WERI-Rb-1 (cell line): ENCODE measurements at regions not wholly inside any gene's neighbourhood (a gene's known extent, or its start where the extent isn't known, plus 50 kb on each side); places are given as distances from the start of the nearest gene placed in this dataset.

Experiments
- DNase-seq: peaks from one replicate; pipeline ENCODE4 v3.0.0-alpha.2; 2020
- H3K27ac ChIP-seq: fragments of 250-450 bp; sonication (Bioruptor Pico); 2 replicates; pipeline ENCODE4 v1.5.1; 2020; ENCODE audit warnings: mild to moderate bottlenecking, moderate library complexity
- H3K27me3 ChIP-seq: fragments of 250-450 bp; sonication (Bioruptor Pico); 2 replicates; pipeline ENCODE4 v1.5.1; 2021; ENCODE audit warnings: mild to moderate bottlenecking, low read depth, moderate library complexity; ENCODE audit not compliant: insufficient read depth, severe bottlenecking
- H3K36me3 ChIP-seq: fragments of 250-450 bp; sonication (Bioruptor Pico); 2 replicates; pipeline ENCODE4 v1.5.1; 2020; ENCODE audit warnings: mild to moderate bottlenecking, moderate library complexity
- H3K4me3 ChIP-seq: 2 replicates; pipeline ENCODE4 v1.5.1; 2011; ENCODE audit warnings: low read depth, mild to moderate bottlenecking, control low read depth, low read length
- H3K9me3 ChIP-seq: fragments of 250-450 bp; sonication (Bioruptor Pico); 2 replicates; pipeline ENCODE4 v1.5.1; 2021; ENCODE audit warnings: mild to moderate bottlenecking, moderate library complexity; ENCODE audit not compliant: severe bottlenecking
- CTCF ChIP-seq: IDR thresholded peaks from 2 replicates; pipeline ENCODE4 v1.5.1; 2011; ENCODE audit warnings: low read depth, mild to moderate bottlenecking, control low read depth, inconsistent platforms, low read length

DNA sequence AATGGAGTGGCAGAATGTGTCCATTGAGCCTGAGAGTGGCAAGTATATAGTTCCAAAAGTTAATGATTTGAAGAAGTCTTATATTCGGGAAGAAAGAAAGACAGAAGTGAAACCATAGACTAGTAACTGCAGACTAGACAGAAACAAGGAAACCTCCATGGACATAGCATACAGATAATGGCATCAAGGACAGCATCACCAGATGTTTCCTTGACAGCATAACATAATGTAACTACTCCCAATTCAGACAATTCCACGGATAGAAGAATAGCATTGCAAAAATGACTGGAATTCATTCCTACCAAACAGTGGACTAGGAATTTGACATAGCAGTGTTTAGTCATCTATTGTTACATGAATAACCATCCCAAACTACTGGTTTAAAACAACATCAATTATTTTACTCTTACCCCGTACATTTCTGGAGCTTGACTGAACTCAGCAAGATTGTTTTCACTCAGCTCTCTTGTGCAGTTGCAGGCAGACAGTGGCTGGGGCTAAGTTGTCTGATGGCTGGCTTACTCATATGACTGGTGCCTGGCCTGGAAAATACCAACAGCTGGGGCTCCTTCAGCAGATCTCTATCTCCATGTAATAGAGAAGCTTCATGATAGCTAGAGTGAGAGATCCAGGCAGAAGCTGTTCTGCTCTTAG is 109.7 kb upstream of the GADL1 start:
- no peak for TF ChIP-seq CTCF
- Histone ChIP-seq H3K4me3 (no peak overlapping the region), H3K27ac (no peak overlapping the region), H3K9me3 (no peaks in the 10 kb centered on the region), H3K36me3 (no peaks in the 10 kb centered on the region), H3K27me3 (no peaks in the 10 kb centered on the region)
- DNase-seq, result no peak

DNA sequence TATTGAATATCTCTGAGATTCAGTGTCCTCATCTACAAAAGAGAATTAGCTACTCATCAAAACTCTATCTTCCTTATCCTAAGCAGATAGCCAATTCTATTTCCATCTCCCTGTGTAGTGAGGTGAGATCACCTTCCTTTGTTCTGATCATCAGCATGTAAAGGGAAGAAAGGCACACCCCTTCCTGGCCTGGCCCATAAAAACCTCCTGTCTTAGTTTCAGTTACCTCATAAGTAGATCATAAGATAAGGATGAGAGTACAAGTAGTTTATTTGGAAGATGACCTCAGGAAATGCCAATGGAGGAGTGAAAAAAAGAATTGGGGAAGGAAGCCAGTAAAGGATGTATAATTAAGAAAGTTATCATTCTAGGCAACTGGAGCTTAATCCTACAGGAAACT is 114.5 kb upstream of the GADL1 start:
- H3K27me3 ChIP-seq, result no peaks in the 10 kb centered on the region
- no peak for TF ChIP-seq CTCF

GRCh38 chr3:31009881-31010280 is 115.4 kb upstream of the GADL1 start:
- Histone ChIP-seq H3K27ac (no peak overlapping the region), H3K27me3 (no peaks in the 10 kb centered on the region), H3K36me3 (no peaks in the 10 kb centered on the region), H3K4me3 (no peak overlapping the region), H3K9me3 (no peaks in the 10 kb centered on the region)
- DNase-seq, result no peak
- no peak for TF ChIP-seq CTCF

More for the DNA sequence above, 114.5 kb upstream of the GADL1 start:
- Histone ChIP-seq H3K9me3 (no peaks in the 10 kb centered on the region), H3K4me3 (no peak overlapping the region), H3K36me3 (no peaks in the 10 kb centered on the region), H3K27ac (no peak overlapping the region)
- no peak for DNase-seq

DNA sequence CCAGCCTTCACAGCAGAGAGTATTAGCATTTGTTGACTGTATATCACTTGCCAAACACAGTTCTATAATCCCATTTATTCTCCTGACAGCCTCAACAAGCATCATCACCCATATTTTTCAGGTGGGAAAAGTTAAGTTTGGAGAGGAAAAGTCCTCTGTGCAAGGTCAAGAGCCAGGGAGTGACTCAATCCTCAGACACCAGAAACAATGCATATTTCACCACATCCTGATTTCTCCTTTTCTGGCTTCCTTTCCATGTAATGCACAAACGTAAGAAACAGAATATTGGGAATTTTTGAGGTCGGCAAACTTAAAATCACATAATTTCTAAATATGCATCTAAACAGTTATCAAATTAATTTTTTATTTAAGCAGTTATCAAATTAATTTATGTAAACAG is 116.0 kb upstream of the GADL1 start:
- no peaks in the 10 kb centered on the region for H3K27me3 ChIP-seq

DNA sequence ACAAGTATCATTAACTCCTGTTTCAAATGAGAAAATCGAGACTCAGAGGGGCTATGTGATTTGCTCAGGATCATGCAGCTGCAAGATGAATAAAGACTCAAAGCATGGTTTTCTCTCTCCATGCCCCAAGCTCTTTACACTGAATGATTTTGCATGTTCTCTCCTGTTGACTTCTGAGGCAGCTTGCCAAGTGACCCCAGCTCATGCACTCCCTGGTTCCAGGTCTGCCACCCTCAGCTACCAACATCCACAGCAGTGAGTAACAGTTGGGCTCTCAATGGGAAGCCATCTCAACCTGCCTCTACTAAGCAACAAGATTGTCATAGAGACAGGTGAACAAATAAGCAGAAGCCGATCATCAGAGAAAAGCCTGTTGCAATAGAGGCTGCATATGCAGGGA is 116.9 kb upstream of the GADL1 start:
- H3K36me3 ChIP-seq, result no peaks in the 10 kb centered on the region
- H3K9me3 ChIP-seq, result no peaks in the 10 kb centered on the region
- no peaks in the 10 kb centered on the region for H3K27me3 ChIP-seq
- no peak overlapping the region for H3K27ac ChIP-seq
- no peak for DNase-seq
- no peak overlapping the region for H3K4me3 ChIP-seq
- no peak for TF ChIP-seq CTCF

More for the DNA sequence above, 116.0 kb upstream of the GADL1 start:
- no peak overlapping the region for H3K27ac ChIP-seq
- no peak for TF ChIP-seq CTCF
- no peak overlapping the region for H3K4me3 ChIP-seq
- no peak for DNase-seq
- no peaks in the 10 kb centered on the region for H3K36me3 ChIP-seq
- H3K9me3 ChIP-seq, result no peaks in the 10 kb centered on the region

GRCh38 chr3:31013090-31013489 is 118.6 kb upstream of the GADL1 start:
- Histone ChIP-seq H3K27ac (no peak overlapping the region), H3K4me3 (no peak overlapping the region), H3K36me3 (no peaks in the 10 kb centered on the region), H3K27me3 (no peaks in the 10 kb centered on the region), H3K9me3 (no peaks in the 10 kb centered on the region)
- no peak for DNase-seq
- no peak for TF ChIP-seq CTCF
